Prostate gland (tissue), 2 donors: ENCODE measurements at regions not wholly inside any gene's neighbourhood (a gene's known extent, or its start where the extent isn't known, plus 50 kb on each side); places are given as distances from the start of the nearest gene placed in this dataset.

Experiments used
- CTCF ChIP-seq, 4 experiments: fragments of 200-600 bp in 2 of 4; fragments of 450-650 bp in 2 of 4; sonication (generic) in 2 of 4; IDR thresholded peaks; 1 replicate in 3 of 4; 2 replicates in 1 of 4; pipeline ENCODE4 v1.5.1; 2016 to 2019; ENCODE audit warnings: antibody characterized with exemption in 4 of 4, mild to moderate bottlenecking in 2 of 4, moderate library complexity in 2 of 4
- POLR2A ChIP-seq: fragments of 450-650 bp; IDR thresholded peaks from one replicate; pipeline ENCODE4 v1.6.1; 2016; ENCODE audit warnings: antibody characterized with exemption, mild to moderate bottlenecking
- POLR2AphosphoS5 ChIP-seq: sonication (generic); formaldehyde crosslinking; IDR thresholded peaks from one replicate; pipeline ENCODE4 v1.6.1; 2017; ENCODE audit warnings: antibody characterized with exemption

- no peak for TF ChIP-seq CTCF (IDR thresholded peaks at IDR 0.05)
- TF ChIP-seq POLR2A, result no peak
- no peak for TF ChIP-seq POLR2AphosphoS5
These were observed 787.2 kb downstream of the ADCYAP1 start for GRCh38 chr18:1691863-1692262.
